Motor neuron (in vitro differentiated cells): ENCODE measurements at regions not wholly inside any gene's neighbourhood (a gene's known extent, or its start where the extent isn't known, plus 50 kb on each side); places are given as distances from the start of the nearest gene placed in this dataset.
"Not testable (repeated sequence)": the region's sequence is repeated elsewhere in the genome, so short reads cannot be mapped to it uniquely, and the experiment has no call there.

Experiments
- ATAC-seq, 8 experiments: fragments of 200-7000 bp; cut with Tn5 transposase; replicated peaks in 6 of 8; 2 replicates each; pipeline ENCODE4 v1.8.0; 2021; ENCODE audit warnings: mild to moderate bottlenecking in 8 of 8, moderate library complexity in 8 of 8
- H3K27ac ChIP-seq, 2 donors: fragments of 250-450 bp; sonication (Bioruptor Pico); 2 replicates each; pipeline ENCODE4 v1.9.0; 2021; ENCODE audit warnings: antibody characterized with exemption in 2 of 2, mild to moderate bottlenecking in 2 of 2, moderate library complexity in 1 of 2
- H3K4me1 ChIP-seq, 2 donors: fragments of 250-450 bp; sonication (Bioruptor Pico); replicated peaks in 1 of 2; 2 replicates each; pipeline ENCODE4 v1.6.1; 2021; ENCODE audit warnings: antibody characterized with exemption in 2 of 2, mild to moderate bottlenecking in 2 of 2, moderate library complexity in 1 of 2
- H3K4me3 ChIP-seq, 5 donors: fragments of 250-450 bp; sonication (Bioruptor Pico); 2 replicates each; pipeline ENCODE4 v1.9.0; 2021; ENCODE audit warnings: antibody characterized with exemption in 5 of 5, mild to moderate bottlenecking in 5 of 5, moderate library complexity in 4 of 5
- WGBS, 10 experiments: fragments of 450-650 bp; shearing (Covaris generic); methylation state at CpG; one replicate each; pipeline ENCODE4 v1.0.0; 2022; 5-methylcytosine and 5-hydroxymethylcytosine counted together
- in situ Hi-C, 9 experiments: fragments of 400-800 bp; cut with MboI; loops; one replicate each; pipeline ENCODE4 v1.15.0; 2021; ENCODE audit warnings: low sequenced_read_pairs in 9 of 9, low pct_unique_long_range_greater_than_20kb in 2 of 9; ENCODE audit not compliant: unreplicated experiment in 9 of 9

- H3K4me3 ChIP-seq: no peak overlapping the region
- ATAC-seq: peak in 1 of 8 experiments; percentile 26
- H3K4me1 ChIP-seq: no peaks in the 10 kb centered on the region
- 29 to 100% (median 80%) methylated on average over 1 to 6 of the region's 6 CpGs; no CpG with 5 or more reads in 1 of the 10 experiments for WGBS, 10 experiments
- no peak overlapping the region for H3K27ac ChIP-seq
- in situ Hi-C loops: no loop called here
Measured at GRCh38 chr20:51172558-51173428, 149.9 kb upstream of the KCNG1 start.

GRCh38 chr20:51171141-51171540 is 148.2 kb upstream of the KCNG1 start:
- no peaks in the 10 kb centered on the region for H3K4me1 ChIP-seq
- in situ Hi-C loops: no loop called here
- WGBS, 10 experiments: 10 to 100% (median 62%) methylated on average over 1 to 2 of the region's 2 CpGs
- no peak overlapping the region for H3K27ac ChIP-seq
- no peak for ATAC-seq
- H3K4me3 ChIP-seq: no peak overlapping the region

DNA sequence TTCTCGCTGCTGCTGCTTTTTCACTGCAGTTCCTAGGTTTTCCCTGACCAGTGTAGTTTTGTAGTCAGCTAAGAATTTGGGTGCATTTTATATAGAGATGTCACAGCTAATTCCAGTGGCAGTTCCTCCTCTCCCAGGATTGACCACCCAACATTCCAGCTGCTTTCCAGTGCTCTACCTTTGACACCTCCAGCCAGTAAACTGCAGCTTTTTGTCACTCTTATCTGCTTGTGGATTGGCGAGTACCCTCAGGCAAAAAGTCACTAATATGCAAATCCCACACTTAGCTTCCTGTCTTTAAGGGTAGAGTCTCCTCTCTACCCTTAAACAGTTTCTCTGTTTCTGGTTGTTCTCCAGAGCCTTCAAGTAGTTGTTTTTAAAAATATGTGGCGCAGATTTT is 146.9 kb upstream of the KCNG1 start:
- in situ Hi-C loops: no loop called here
- WGBS, 10 experiments: 33 to 100% (median 83%) methylated on average over 1 to 3 of the region's 3 CpGs

DNA sequence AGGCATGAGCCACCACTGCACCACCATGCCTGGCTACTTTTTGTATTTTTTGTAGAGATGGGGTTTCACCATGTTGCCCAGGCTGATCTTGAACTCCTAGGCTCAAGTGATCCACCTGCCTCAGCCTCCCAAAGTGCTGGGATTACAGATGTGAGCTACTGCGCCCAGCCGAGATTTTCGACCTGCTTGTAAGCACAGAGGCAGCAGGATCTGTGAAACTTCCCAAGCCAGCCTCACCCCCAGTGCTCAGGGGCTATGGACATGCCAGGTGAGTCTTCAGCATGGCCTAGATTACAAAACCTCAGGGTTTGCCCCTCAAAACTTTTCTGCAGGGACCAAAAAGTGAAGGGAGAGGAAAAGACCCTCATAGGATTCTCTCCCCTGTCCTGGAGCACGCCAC is 145.0 kb upstream of the KCNG1 start:
- H3K4me3 ChIP-seq, H3K4me1 ChIP-seq, ATAC-seq, in situ Hi-C loops, H3K27ac ChIP-seq: not testable (repeated sequence)
- 43 to 90% (median 74%) methylated on average over 1 to 4 of the region's 4 CpGs; no CpG with 5 or more reads in 6 of the 10 experiments for WGBS, 10 experiments

More for the DNA sequence above, 146.9 kb upstream of the KCNG1 start:
- no peak for ATAC-seq
- no peaks in the 10 kb centered on the region for H3K4me1 ChIP-seq
- H3K4me3 ChIP-seq: no peak overlapping the region
- H3K27ac ChIP-seq: no peak overlapping the region

GRCh38 chr20:51166489-51166888 is 143.6 kb upstream of the KCNG1 start:
- WGBS, 10 experiments: 0 to 81% (median 63%) methylated on average over 1 to 3 of the region's 3 CpGs
- H3K4me3 ChIP-seq: no peak overlapping the region

DNA sequence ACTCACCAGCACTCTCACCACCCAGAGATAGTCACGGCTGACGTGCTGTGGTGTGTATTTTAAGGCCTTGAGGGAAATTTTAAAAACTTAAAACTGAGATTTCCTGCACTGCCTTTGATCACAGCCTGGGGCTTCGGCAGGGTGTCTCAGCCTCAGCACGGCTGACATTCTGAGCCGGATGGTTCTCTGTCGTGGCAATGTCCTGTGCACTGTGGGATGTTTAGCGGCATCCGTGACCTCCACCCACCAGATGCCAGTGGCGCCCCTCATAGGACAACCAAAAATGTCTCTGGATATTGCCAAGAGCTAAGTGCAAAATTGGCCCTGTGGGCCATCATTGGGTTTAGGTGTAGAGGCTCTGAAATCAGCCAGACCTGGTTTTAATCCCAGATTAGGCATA is 142.2 kb upstream of the KCNG1 start:
- H3K4me3 ChIP-seq: no peak overlapping the region
- no peak overlapping the region for H3K27ac ChIP-seq
- H3K4me1 ChIP-seq: no peaks in the 10 kb centered on the region
- in situ Hi-C loops: no loop called here
- WGBS, 10 experiments: 18 to 96% (median 64%) methylated on average over 1 to 9 of the region's 9 CpGs; no CpG with 5 or more reads in 2 of the 10 experiments
- ATAC-seq: no peak

More at GRCh38 chr20:51166489-51166888, 143.6 kb upstream of the KCNG1 start:
- Histone ChIP-seq H3K27ac (no peak overlapping the region), H3K4me1 (no peaks in the 10 kb centered on the region)
- ATAC-seq: no peak
- in situ Hi-C loops: no loop called here

GRCh38 chr20:51164731-51165130 is 141.8 kb upstream of the KCNG1 start:
- no peak for ATAC-seq
- Histone ChIP-seq H3K4me1 (no peaks in the 10 kb centered on the region), H3K4me3 (no peak overlapping the region), H3K27ac (no peak overlapping the region)
- 43 to 100% (median 92%) methylated on average over 1 to 2 of the region's 2 CpGs; no CpG with 5 or more reads in 4 of the 10 experiments for WGBS, 10 experiments
- in situ Hi-C loops: no loop called here

GRCh38 chr20:51163996-51164600 is 141.2 kb upstream of the KCNG1 start:
- no peak overlapping the region for H3K27ac ChIP-seq
- in situ Hi-C loops: no loop called here
- ATAC-seq: no peak
- H3K4me3 ChIP-seq: no peak overlapping the region
- 60 to 100% (median 78%) methylated on average over 1 to 10 of the region's 13 CpGs; no CpG with 5 or more reads in 1 of the 10 experiments for WGBS, 10 experiments
- H3K4me1 ChIP-seq: no peaks in the 10 kb centered on the region

GRCh38 chr20:51162015-51162414 is 139.1 kb upstream of the KCNG1 start:
- H3K4me1 ChIP-seq: no peaks in the 10 kb centered on the region
- 13 to 100% (median 80%) methylated on average over 1 to 5 of the region's 6 CpGs; no CpG with 5 or more reads in 1 of the 10 experiments for WGBS, 10 experiments
- no peak overlapping the region for H3K27ac ChIP-seq
- ATAC-seq: no peak
- H3K4me3 ChIP-seq: no peak overlapping the region
- in situ Hi-C loops: no loop called here

DNA sequence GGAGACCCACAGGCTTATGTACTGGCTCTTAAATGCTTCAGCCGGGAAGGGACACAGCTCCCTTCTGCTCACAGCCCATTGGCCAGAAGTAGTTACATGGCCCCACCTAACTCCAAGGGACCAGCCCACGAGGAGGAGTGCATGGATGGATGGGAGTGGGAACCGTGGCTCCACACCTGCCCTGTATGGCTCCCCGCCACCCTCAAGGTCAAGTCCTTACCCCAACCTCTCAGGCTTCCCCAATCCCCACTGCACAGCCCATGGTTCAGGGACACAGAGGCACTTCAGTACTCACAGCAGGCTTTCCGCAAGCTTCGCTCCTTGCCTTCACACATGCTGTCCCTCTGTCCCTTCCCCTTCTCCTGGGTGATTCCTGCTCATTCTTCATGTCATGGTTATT is 137.9 kb upstream of the KCNG1 start:
- ATAC-seq: no peak
- in situ Hi-C loops: no loop called here
- WGBS, 10 experiments: 40 to 100% (median 47%) methylated on average over 1 to 4 of the region's 6 CpGs; no CpG with 5 or more reads in 7 of the 10 experiments
- Histone ChIP-seq H3K4me3 (no peak overlapping the region), H3K27ac (no peak overlapping the region), H3K4me1 (peaks cover 0 to 4% of the 10 kb centered on the region in 2 donors)

GRCh38 chr20:51159981-51160380 is 137.1 kb upstream of the KCNG1 start:
- no peak for ATAC-seq

GRCh38 chr20:51159303-51159702 is 136.4 kb upstream of the KCNG1 start:
- ATAC-seq: no peak
- WGBS, 10 experiments: 10 to 100% (median 87%) methylated on average over 1 to 6 of the region's 8 CpGs; no CpG with 5 or more reads in 3 of the 10 experiments
- Histone ChIP-seq H3K4me1 (peaks cover 0 to 4% of the 10 kb centered on the region in 2 donors), H3K27ac (no peak overlapping the region), H3K4me3 (no peak overlapping the region)
- in situ Hi-C loops: no loop called here

More at GRCh38 chr20:51159981-51160380, 137.1 kb upstream of the KCNG1 start:
- Histone ChIP-seq H3K27ac (no peak overlapping the region), H3K4me3 (no peak overlapping the region), H3K4me1 (peaks cover 0 to 4% of the 10 kb centered on the region in 2 donors)
- WGBS, 10 experiments: 43 to 100% (median 80%) methylated on average over 1 to 2 of the region's 2 CpGs; no CpG with 5 or more reads in 3 of the 10 experiments
- in situ Hi-C loops: no loop called here

- H3K4me1 ChIP-seq: peaks cover 0 to 4% of the 10 kb centered on the region in 2 donors
Measured at GRCh38 chr20:51158226-51158625, 135.3 kb upstream of the KCNG1 start.

More at GRCh38 chr20:51158226-51158625, 135.3 kb upstream of the KCNG1 start:
- 60% methylated on average over 1 of the region's 7 CpGs; no CpG with 5 or more reads in 8 of the 10 experiments for WGBS, 10 experiments
- H3K27ac ChIP-seq: no peak overlapping the region
- in situ Hi-C loops: no loop called here
- no peak overlapping the region for H3K4me3 ChIP-seq
- ATAC-seq: no peak
